ENCODE measurements at regions not wholly inside any gene's neighbourhood (a gene's known extent, or its start where the extent isn't known, plus 50 kb on each side); places are given as distances from the start of the nearest gene placed in this dataset.

DNA sequence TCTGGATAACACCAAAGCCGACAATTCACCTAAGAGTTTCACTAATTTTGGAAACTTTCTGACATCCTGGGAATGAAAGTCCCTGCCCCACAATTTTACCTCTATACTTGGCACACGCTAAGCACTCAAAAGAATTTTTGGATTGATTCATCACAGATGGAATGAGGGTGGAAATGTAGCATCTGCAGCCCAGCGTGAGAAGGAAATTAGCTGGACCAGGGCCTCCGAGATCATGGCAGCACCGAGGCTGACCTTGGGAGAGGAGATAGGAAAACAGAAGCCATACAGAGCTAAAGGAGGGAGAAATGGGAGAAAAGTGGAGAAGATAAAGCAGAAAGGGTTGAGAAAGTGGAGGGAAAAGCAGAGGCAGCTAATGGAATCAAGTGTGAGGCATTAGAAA, 606.6 kb upstream of the DPP6 start:
- Histone ChIP-seq H3K4me2 (ENCODE audit: low read length) (no peak overlapping the region), H3K27me3 (ENCODE audit: low read depth, low read length) (peaks cover 3% of the 10 kb centered on the region; the same call in 1 of the 2 replicates), H3K27ac (ENCODE audit: low read length) (no peak overlapping the region), H2AFZ (ENCODE audit: low read depth, low read length) (no peak overlapping the region), H3K9ac (ENCODE audit: low read length) (no peak overlapping the region), H3K4me1 (ENCODE audit: low read length) (no peaks in the 10 kb centered on the region), H4K20me1 (ENCODE audit: insufficient read depth, low read length) (no peaks in the 10 kb centered on the region), H3K79me2 (ENCODE audit: low read length) (no peaks in the 10 kb centered on the region), H3K36me3 (replicated peaks; ENCODE audit: low read depth, low read length) (no peaks in the 10 kb centered on the region), H3K4me3 (ENCODE audit: low read length) (no peak overlapping the region), H3K9me3 (ENCODE audit: insufficient read depth, low read length) (no peaks in the 10 kb centered on the region)
- no peak for TF ChIP-seq EZH2phosphoT487 (IDR thresholded peaks at IDR 0.05; ENCODE audit: low read depth)
- TF ChIP-seq, protein P1, sequence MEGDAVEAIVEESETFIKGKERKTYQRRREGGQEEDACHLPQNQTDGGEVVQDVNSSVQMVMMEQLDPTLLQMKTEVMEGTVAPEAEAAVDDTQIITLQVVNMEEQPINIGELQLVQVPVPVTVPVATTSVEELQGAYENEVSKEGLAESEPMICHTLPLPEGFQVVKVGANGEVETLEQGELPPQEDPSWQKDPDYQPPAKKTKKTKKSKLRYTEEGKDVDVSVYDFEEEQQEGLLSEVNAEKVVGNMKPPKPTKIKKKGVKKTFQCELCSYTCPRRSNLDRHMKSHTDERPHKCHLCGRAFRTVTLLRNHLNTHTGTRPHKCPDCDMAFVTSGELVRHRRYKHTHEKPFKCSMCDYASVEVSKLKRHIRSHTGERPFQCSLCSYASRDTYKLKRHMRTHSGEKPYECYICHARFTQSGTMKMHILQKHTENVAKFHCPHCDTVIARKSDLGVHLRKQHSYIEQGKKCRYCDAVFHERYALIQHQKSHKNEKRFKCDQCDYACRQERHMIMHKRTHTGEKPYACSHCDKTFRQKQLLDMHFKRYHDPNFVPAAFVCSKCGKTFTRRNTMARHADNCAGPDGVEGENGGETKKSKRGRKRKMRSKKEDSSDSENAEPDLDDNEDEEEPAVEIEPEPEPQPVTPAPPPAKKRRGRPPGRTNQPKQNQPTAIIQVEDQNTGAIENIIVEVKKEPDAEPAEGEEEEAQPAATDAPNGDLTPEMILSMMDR (IDR thresholded peaks at IDR 0.05; ENCODE audit: low read depth, low read length) = no peak

DNA sequence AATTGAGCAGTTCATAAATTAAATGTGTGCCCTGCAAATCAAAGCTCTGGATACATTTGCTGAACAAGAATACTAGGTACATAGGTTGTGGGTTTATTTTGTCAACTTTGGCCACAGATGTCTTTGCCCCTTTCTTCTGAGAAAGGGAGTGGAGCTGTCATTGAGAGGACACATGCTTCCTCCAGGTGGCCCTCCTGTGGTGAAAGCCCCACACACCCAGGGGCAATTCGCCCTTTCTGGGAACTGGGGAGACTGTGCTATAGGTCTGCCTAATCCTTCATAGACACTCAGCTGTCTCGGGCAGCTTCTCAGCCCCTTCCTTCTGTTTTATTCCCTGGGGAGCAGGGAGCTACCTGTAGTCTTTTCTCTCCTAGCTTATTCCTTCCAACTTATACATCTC, 605.7 kb upstream of the DPP6 start:
- Histone ChIP-seq H2AFZ (ENCODE audit: low read depth, low read length) (no peak overlapping the region), H3K27me3 (ENCODE audit: low read depth, low read length) (peaks cover 3% of the 10 kb centered on the region; the same call in 1 of the 2 replicates), H3K27ac (ENCODE audit: low read length) (no peak overlapping the region), H4K20me1 (ENCODE audit: insufficient read depth, low read length) (no peaks in the 10 kb centered on the region), H3K4me3 (ENCODE audit: low read length) (no peak overlapping the region), H3K36me3 (replicated peaks; ENCODE audit: low read depth, low read length) (no peaks in the 10 kb centered on the region), H3K9ac (ENCODE audit: low read length) (no peak overlapping the region), H3K79me2 (ENCODE audit: low read length) (no peaks in the 10 kb centered on the region), H3K4me1 (ENCODE audit: low read length) (no peaks in the 10 kb centered on the region), H3K9me3 (ENCODE audit: insufficient read depth, low read length) (no peaks in the 10 kb centered on the region), H3K4me2 (ENCODE audit: low read length) (no peak overlapping the region)
- TF ChIP-seq EZH2phosphoT487 (IDR thresholded peaks at IDR 0.05; ENCODE audit: low read depth) = no peak
- TF ChIP-seq, protein P1 (IDR thresholded peaks at IDR 0.05; ENCODE audit: low read depth, low read length) = no peak

DNA sequence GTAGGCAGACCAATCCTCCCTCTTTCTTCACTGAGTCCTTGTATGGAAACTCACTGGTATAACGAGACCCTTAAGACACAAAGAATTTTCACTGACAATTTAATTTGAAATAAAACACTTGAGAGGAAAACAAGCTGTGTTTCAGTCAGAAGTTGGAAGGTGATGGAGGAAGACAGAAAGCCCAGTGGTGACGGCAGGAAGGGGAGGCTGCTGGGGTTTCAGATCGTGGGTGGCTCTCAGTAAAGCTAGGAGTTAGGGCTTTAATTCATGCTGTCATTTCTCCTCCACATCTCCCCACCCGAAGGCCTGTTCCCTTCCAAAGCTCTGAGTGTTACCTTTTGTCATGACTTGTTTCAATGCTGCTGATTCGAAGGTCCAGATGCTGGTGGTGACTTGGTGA, 605.2 kb upstream of the DPP6 start:
- Histone ChIP-seq H3K4me3 (ENCODE audit: low read length) (no peak overlapping the region), H3K79me2 (ENCODE audit: low read length) (no peaks in the 10 kb centered on the region), H3K36me3 (replicated peaks; ENCODE audit: low read depth, low read length) (no peaks in the 10 kb centered on the region), H3K4me1 (ENCODE audit: low read length) (no peaks in the 10 kb centered on the region), H4K20me1 (ENCODE audit: insufficient read depth, low read length) (no peaks in the 10 kb centered on the region), H3K4me2 (ENCODE audit: low read length) (no peak overlapping the region), H3K9me3 (ENCODE audit: insufficient read depth, low read length) (no peaks in the 10 kb centered on the region), H3K9ac (ENCODE audit: low read length) (no peak overlapping the region), H3K27ac (ENCODE audit: low read length) (no peak overlapping the region), H2AFZ (ENCODE audit: low read depth, low read length) (no peak overlapping the region), H3K27me3 (ENCODE audit: low read depth, low read length) (peaks cover 3% of the 10 kb centered on the region; the same call in 1 of the 2 replicates)
- TF ChIP-seq, protein P1 (IDR thresholded peaks at IDR 0.05; ENCODE audit: low read depth, low read length) = no peak
- TF ChIP-seq EZH2phosphoT487 (IDR thresholded peaks at IDR 0.05; ENCODE audit: low read depth) = no peak

DNA sequence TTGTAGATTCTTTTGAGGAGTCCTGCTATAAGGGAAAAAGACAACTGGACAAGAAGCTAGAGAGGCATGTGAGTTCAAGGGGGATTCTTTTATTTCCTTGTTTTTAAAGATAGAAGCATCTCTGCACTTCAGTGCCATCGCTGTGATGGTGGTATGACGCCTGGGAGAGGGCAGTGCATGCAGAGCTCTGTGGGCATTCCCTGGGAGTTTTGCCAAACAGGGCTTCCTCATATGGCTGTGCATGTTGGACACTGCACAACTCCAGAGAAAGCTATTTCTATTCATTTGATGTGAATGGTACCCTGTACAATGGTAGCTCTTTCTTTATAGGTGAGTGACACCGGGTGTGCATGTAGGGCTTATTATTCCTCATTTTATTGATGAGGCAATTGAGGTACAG, 599.5 kb upstream of the DPP6 start:
- TF ChIP-seq, protein P1 (IDR thresholded peaks at IDR 0.05; ENCODE audit: low read depth, low read length) = no peak
- TF ChIP-seq EZH2phosphoT487 (IDR thresholded peaks at IDR 0.05; ENCODE audit: low read depth) = no peak
- H3K79me2 ChIP-seq (ENCODE audit: low read length) = no peaks in the 10 kb centered on the region
- H3K4me1 ChIP-seq (ENCODE audit: low read length) = no peaks in the 10 kb centered on the region
- no peak overlapping the region for H3K9ac ChIP-seq (ENCODE audit: low read length)
- H3K4me2 ChIP-seq (ENCODE audit: low read length) = no peak overlapping the region
- peaks cover 1% of the 10 kb centered on the region; the same call in 1 of the 2 replicates for H3K27me3 ChIP-seq (ENCODE audit: low read depth, low read length)
- H3K4me3 ChIP-seq (ENCODE audit: low read length) = no peak overlapping the region
- no peaks in the 10 kb centered on the region for H3K36me3 ChIP-seq (replicated peaks; ENCODE audit: low read depth, low read length)
- H4K20me1 ChIP-seq (ENCODE audit: insufficient read depth, low read length) = no peaks in the 10 kb centered on the region
- H3K9me3 ChIP-seq (ENCODE audit: insufficient read depth, low read length) = no peaks in the 10 kb centered on the region
- H2AFZ ChIP-seq (ENCODE audit: low read depth, low read length) = no peak overlapping the region
- H3K27ac ChIP-seq (ENCODE audit: low read length) = no peak overlapping the region
